Spleen (tissue), 7 donors: ENCODE measurements at regions not wholly inside any gene's neighbourhood (a gene's known extent, or its start where the extent isn't known, plus 50 kb on each side); places are given as distances from the start of the nearest gene placed in this dataset.

Source experiments
- CTCF ChIP-seq, 11 experiments: fragments of 200-600 bp in 7 of 11; fragments of 450-650 bp in 4 of 11; sonication (generic) in 4 of 11; IDR thresholded peaks in 8 of 11; conservative IDR thresholded peaks in 3 of 11; 1 replicate in 7 of 11; 2 replicates in 4 of 11; pipeline versions ENCODE4 v1.4.0 to v1.8.0; 2016 to 2021; ENCODE audit warnings: antibody characterized with exemption in 11 of 11, inconsistent platforms in 4 of 11, mild to moderate bottlenecking in 1 of 11
- POLR2A ChIP-seq, 3 donors: fragments of 450-650 bp; IDR thresholded peaks; one replicate each; pipeline ENCODE4 v1.5.1; 2017; ENCODE audit warnings: antibody characterized with exemption in 3 of 3, mild to moderate bottlenecking in 1 of 3
- POLR2AphosphoS5 ChIP-seq, 3 donors: sonication (generic); formaldehyde crosslinking; IDR thresholded peaks; one replicate each; pipeline ENCODE4 v1.5.1; 2017; ENCODE audit warnings: antibody characterized with exemption in 3 of 3
- donor health status: DM: no; HTN: no; CAD: no; lungs with moderate emphysema.
- donor health status: DM: no; HTN: no; CAD: no.
- donor health status: DM: no; HTN: no; CAD: no.

- TF ChIP-seq CTCF (IDR thresholded peaks at IDR 0.05 in 8 of 11, conservative IDR thresholded peaks at IDR 0.05 in 3 of 11), result no peak
- no peak for TF ChIP-seq POLR2A (IDR thresholded peaks at IDR 0.05)
- no peak for TF ChIP-seq POLR2AphosphoS5 (IDR thresholded peaks at IDR 0.05)
Observed at GRCh38 chr14:85054178-85054577, 475.8 kb upstream of the FLRT2 start.
